RWPE1 (cell line): ENCODE measurements at regions not wholly inside any gene's neighbourhood (a gene's known extent, or its start where the extent isn't known, plus 50 kb on each side); places are given as distances from the start of the nearest gene placed in this dataset.

ENCODE experiments used
- CTCF ChIA-PET: fragments of 350-600 bp; sonication (Branson Sonifier 250); formaldehyde crosslinking; extraction: SDS; loops from one replicate; lab custom pipeline; 2021; lab: Yijun Ruan, JAX
- POLR2A ChIA-PET: fragments of 400-600 bp; formaldehyde crosslinking; extraction: SDS; loops from one replicate; lab custom pipeline; 2020; ENCODE audit warnings: antibody characterized with exemption; ENCODE audit not compliant: low non-redundant PET; lab: Yijun Ruan, JAX
- DNase-seq: peaks from one replicate; pipeline ENCODE4 v3.0.0; 2012; ENCODE audit warnings: low spot score
- H3K27ac ChIP-seq: fragments of 450-650 bp; 2 replicates; pipeline ENCODE4 v1.5.1; 2017
- TF ChIP-seq, protein P1 (sequence below): fragments of 450-650 bp; conservative IDR thresholded peaks from 2 replicates; pipeline ENCODE4 v1.5.1; 2017; ENCODE audit warnings: low read depth, mild to moderate bottlenecking

- ChIA-PET CTCF (no interaction called here), POLR2A (no interaction called here)
- TF ChIP-seq, protein P1, sequence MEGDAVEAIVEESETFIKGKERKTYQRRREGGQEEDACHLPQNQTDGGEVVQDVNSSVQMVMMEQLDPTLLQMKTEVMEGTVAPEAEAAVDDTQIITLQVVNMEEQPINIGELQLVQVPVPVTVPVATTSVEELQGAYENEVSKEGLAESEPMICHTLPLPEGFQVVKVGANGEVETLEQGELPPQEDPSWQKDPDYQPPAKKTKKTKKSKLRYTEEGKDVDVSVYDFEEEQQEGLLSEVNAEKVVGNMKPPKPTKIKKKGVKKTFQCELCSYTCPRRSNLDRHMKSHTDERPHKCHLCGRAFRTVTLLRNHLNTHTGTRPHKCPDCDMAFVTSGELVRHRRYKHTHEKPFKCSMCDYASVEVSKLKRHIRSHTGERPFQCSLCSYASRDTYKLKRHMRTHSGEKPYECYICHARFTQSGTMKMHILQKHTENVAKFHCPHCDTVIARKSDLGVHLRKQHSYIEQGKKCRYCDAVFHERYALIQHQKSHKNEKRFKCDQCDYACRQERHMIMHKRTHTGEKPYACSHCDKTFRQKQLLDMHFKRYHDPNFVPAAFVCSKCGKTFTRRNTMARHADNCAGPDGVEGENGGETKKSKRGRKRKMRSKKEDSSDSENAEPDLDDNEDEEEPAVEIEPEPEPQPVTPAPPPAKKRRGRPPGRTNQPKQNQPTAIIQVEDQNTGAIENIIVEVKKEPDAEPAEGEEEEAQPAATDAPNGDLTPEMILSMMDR, result no peak
- DNase-seq, result no peak
- H3K27ac ChIP-seq, result no peak overlapping the region
Measured at GRCh38 chrX:88604433-88605221, 142.4 kb upstream of the CPXCR1 start.

GRCh38 chrX:88605222-88605583, 141.8 kb upstream of the CPXCR1 start:
- TF ChIP-seq, protein P1, result no peak
- no peak overlapping the region for H3K27ac ChIP-seq
- no peak for DNase-seq
- ChIA-PET POLR2A (no interaction called here), CTCF (interaction anchor here (0.6 kb wide), 1 partner anchor 14 kb away, joined by 3 read pairs; no protein-coding TSS in a partner anchor)

GRCh38 chrX:88612870-88613329, 134.1 kb upstream of the CPXCR1 start:
- CTCF ChIA-PET, result interaction anchor here (0.6 to 0.7 kb wide), 3 partner anchors 29 to 331 kb away, joined by 3 to 5 read pairs (median 4); no protein-coding TSS in a partner anchor
- no peak for DNase-seq
- POLR2A ChIA-PET, result no interaction called here
- no peak overlapping the region for H3K27ac ChIP-seq
- TF ChIP-seq, protein P1, result no peak

DNA sequence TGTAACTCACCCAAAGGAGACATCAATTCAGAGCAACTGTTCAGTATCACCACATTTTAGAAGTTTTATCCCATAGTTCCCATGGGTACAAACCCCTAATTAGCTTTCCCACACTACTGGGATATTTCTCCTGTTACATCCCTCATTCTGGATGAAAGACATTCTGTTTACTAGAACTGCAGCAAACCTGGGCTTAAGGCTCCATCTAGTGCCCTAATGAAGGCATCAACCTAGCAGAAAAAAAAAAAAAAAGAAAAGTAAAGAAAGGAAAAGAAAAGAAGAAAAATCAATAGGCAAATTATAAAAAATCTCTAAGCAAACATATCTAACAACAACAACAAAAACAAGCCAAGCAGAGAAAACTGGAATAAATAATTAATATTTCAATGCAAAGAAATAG, 133.7 kb upstream of the CPXCR1 start:
- ChIA-PET CTCF (interaction anchor here (0.6 kb wide), 1 partner anchor 180 kb away, joined by 3 read pairs; no protein-coding TSS in a partner anchor), POLR2A (no interaction called here)
- TF ChIP-seq, protein P1, result peak; percentile 14; the same call in 1 of the 2 replicates
- H3K27ac ChIP-seq, result no peak overlapping the region
- peak; percentile 13 for DNase-seq

GRCh38 chrX:88621278-88621677, 125.7 kb upstream of the CPXCR1 start:
- ChIA-PET CTCF (interaction anchor here (0.7 kb wide), 1 partner anchor 763 kb away, joined by 3 read pairs; no protein-coding TSS in a partner anchor), POLR2A (no interaction called here)
- no peak for DNase-seq
- no peak overlapping the region for H3K27ac ChIP-seq
- TF ChIP-seq, protein P1, result no peak

DNA sequence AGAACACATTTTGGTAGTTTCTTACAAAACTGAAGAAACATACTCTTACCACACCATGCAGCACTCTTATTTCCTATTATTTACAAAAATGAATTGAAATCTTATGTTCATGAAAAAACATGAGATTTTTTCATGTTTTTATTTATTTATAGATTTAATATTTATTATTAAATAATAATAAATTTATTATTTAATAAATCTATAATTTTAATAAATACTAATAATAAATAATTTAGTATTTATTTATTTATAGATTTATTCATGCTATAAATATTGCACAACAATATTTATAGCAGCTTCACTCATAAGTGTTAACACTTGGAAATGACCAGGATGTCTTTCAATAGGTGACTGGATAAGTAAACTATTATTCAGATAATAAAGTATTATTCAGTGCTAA, 91.6 kb upstream of the CPXCR1 start:
- POLR2A ChIA-PET, result no interaction called here
- TF ChIP-seq, protein P1, result no peak
- CTCF ChIA-PET, result no interaction called here

More for the DNA sequence above, 91.6 kb upstream of the CPXCR1 start:
- no peak for DNase-seq
- no peak overlapping the region for H3K27ac ChIP-seq
